HL-60 (cell line): ENCODE measurements at regions not wholly inside any gene's neighbourhood (a gene's known extent, or its start where the extent isn't known, plus 50 kb on each side); places are given as distances from the start of the nearest gene placed in this dataset.

Source experiments
- DNase-seq, 2 experiments: peaks; one replicate each; pipeline ENCODE4 v3.0.0-alpha.2; 2010 to 2020; ENCODE audit warnings: low read depth in 1 of 2, low spot score in 1 of 2
- H3K27ac ChIP-seq: fragments of 250-450 bp; sonication (Bioruptor Pico); replicated peaks from 2 replicates; pipeline ENCODE4 v1.5.1; 2020; ENCODE audit warnings: mild to moderate bottlenecking, moderate library complexity
- H3K27me3 ChIP-seq: fragments of 250-450 bp; sonication (Bioruptor Pico); 2 replicates; pipeline ENCODE4 v1.5.1; 2021; ENCODE audit warnings: mild to moderate bottlenecking, moderate library complexity; ENCODE audit not compliant: insufficient read depth, poor library complexity, severe bottlenecking
- H3K4me3 ChIP-seq: replicated peaks from 2 replicates; pipeline ENCODE4 v1.5.1; 2011; ENCODE audit warnings: mild to moderate bottlenecking, control low read depth, low read length; ENCODE audit not compliant: insufficient read depth
- CTCF ChIP-seq: IDR thresholded peaks from one replicate; pipeline ENCODE4 v1.5.1; 2011; ENCODE audit warnings: low read length, control low read depth, inconsistent platforms; ENCODE audit not compliant: insufficient read depth
- GABPA ChIP-seq: IDR thresholded peaks from 2 replicates; pipeline ENCODE4 v1.6.1; 2012; ENCODE audit warnings: low read depth
- POLR2AphosphoS5 ChIP-seq: IDR thresholded peaks from 2 replicates; pipeline ENCODE4 v1.6.1; 2012; ENCODE audit warnings: low read depth
- SPI1 ChIP-seq: IDR thresholded peaks from 2 replicates; pipeline ENCODE4 v1.6.1; 2012; ENCODE audit warnings: low read depth, mild to moderate bottlenecking, borderline replicate concordance
- TF ChIP-seq, protein P1 (sequence below): IDR thresholded peaks from 2 replicates; pipeline ENCODE4 v1.6.1; 2012; ENCODE audit warnings: low read depth; ENCODE audit not compliant: insufficient replicate concordance

DNA sequence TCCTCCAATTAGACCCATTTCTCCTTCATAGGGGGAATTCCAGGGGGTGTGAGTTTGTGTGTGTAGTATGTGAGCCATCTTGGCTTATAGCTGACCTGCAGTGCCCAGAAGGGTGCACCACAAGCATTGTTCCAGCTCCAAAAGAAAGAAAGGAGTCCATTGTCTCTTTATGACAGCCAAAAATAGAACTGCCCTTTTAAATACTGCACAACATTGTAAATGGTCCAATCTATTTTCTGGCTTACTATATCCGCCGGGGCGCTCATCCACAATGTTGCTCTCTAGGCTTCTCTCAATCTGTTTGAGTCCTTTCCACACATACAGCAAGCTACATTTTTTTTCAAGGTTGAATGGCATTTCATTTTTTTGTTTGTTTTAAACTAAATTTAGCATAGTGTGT, 517.5 kb downstream of the STK39 start:
- no peak overlapping the region for H3K27ac ChIP-seq
- TF ChIP-seq, protein P1, sequence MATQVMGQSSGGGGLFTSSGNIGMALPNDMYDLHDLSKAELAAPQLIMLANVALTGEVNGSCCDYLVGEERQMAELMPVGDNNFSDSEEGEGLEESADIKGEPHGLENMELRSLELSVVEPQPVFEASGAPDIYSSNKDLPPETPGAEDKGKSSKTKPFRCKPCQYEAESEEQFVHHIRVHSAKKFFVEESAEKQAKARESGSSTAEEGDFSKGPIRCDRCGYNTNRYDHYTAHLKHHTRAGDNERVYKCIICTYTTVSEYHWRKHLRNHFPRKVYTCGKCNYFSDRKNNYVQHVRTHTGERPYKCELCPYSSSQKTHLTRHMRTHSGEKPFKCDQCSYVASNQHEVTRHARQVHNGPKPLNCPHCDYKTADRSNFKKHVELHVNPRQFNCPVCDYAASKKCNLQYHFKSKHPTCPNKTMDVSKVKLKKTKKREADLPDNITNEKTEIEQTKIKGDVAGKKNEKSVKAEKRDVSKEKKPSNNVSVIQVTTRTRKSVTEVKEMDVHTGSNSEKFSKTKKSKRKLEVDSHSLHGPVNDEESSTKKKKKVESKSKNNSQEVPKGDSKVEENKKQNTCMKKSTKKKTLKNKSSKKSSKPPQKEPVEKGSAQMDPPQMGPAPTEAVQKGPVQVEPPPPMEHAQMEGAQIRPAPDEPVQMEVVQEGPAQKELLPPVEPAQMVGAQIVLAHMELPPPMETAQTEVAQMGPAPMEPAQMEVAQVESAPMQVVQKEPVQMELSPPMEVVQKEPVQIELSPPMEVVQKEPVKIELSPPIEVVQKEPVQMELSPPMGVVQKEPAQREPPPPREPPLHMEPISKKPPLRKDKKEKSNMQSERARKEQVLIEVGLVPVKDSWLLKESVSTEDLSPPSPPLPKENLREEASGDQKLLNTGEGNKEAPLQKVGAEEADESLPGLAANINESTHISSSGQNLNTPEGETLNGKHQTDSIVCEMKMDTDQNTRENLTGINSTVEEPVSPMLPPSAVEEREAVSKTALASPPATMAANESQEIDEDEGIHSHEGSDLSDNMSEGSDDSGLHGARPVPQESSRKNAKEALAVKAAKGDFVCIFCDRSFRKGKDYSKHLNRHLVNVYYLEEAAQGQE: no peak
- no peak for TF ChIP-seq POLR2AphosphoS5
- no peak for TF ChIP-seq SPI1
- TF ChIP-seq CTCF: no peak
- no peak for TF ChIP-seq GABPA
- no peak for DNase-seq

DNA sequence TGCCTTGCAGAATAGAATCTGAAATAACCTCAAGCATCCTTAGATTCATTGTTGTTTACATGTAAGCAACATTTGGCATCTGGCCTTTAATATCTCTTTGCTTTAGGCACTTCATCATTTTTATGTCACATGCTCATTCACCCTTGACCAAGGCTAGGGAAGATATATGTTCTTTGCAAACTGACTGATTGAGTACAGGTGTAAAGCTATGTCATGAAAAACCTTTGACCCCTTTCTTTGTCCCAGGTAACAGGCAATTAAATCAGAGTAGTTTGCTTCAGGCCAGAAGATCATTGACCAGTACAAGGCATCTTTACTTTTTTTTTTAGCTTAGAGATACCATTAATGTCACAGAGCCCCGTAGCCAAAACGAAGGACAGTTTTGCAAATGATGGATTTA, 520.6 kb downstream of the STK39 start:
- peaks cover 2% of the 10 kb centered on the region for H3K27me3 ChIP-seq
- TF ChIP-seq, protein P1: no peak
- TF ChIP-seq GABPA (no peak), SPI1 (no peak), POLR2AphosphoS5 (no peak), CTCF (no peak)
- H3K4me3 ChIP-seq: no peak overlapping the region
- DNase-seq: no peak
- no peak overlapping the region for H3K27ac ChIP-seq

More for the DNA sequence above, 517.5 kb downstream of the STK39 start:
- Histone ChIP-seq H3K27me3 (peaks cover 2% of the 10 kb centered on the region), H3K4me3 (no peak overlapping the region)

GRCh38 chr2:167721593-167721992, 525.8 kb downstream of the STK39 start:
- Histone ChIP-seq H3K27ac (no peak overlapping the region), H3K27me3 (no peaks in the 10 kb centered on the region), H3K4me3 (no peak overlapping the region)
- DNase-seq: no peak
- TF ChIP-seq CTCF (no peak), SPI1 (no peak), GABPA (no peak), POLR2AphosphoS5 (no peak)
- TF ChIP-seq, protein P1: no peak
